HG02973 (cell line): ENCODE measurements at regions not wholly inside any gene's neighbourhood (a gene's known extent, or its start where the extent isn't known, plus 50 kb on each side); places are given as distances from the start of the nearest gene placed in this dataset.
"Not testable (repeated sequence)": the region's sequence is repeated elsewhere in the genome, so short reads cannot be mapped to it uniquely, and the experiment has no call there.

Experiments
- ATAC-seq: cut with Tn5 transposase; IDR thresholded peaks from one replicate; pipeline ENCODE4 v1.9.1; 2021; ENCODE audit warnings: moderate library complexity; ENCODE audit not compliant: unreplicated experiment

DNA sequence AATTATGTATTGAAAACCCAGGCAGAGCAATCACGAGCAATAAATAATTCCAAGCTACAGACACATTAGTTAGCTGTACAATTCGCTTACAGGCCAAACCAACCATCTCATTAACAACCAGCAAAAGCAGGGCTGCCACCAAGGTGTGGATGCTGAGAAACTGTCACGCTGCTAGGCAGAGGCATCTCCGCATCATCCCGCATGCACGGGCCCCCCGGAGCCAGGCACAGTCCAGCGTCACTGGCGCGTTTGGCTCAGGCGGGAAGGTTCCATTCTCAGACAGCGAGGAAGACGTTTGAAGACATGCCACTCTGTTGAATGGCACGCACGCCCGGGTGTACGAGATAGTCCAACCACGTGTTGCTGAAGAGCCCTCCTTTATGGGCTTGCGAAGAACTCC is 184.0 kb downstream of the OLFM1 start:
- no peak for ATAC-seq

DNA sequence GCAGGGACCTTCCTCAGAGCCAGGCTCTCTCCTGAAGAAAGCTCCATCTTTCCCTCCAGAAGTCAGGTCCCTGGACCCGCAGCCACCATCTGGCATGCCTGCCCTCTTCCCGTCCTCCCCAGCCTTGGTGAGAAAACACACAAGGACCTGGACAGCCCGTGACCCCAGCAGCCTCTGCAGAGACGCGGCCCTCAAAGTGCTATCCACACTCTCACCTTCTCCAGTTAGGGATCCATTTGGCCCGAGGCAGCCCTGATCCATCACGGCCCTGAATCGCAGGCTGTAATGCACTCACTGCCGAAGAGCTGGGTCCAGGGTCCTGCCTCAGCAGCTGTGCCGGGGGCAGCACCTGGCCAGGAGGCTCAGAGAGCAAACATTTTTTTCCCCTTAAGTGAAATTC is 185.1 kb downstream of the OLFM1 start:
- no peak for ATAC-seq

DNA sequence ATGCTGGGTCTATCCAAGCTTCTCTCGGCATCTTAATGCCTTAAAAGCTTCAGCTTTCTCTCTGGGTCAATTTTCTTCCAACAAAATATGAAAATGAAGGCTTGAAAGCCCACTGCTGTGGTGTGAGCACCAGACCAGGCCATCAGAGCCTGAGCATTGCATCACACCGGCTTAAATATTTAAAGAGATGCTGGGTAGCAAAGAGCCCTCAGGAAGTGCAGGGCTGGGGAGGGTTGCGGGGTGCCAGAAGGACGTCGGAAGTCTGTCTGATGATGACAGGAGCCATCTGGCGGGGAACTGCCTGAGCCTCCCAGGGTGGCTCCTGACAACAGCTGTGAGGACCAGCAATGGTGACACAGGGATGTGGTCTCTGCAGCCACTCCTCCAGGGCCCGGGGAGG is 185.5 kb downstream of the OLFM1 start:
- ATAC-seq, result no peak

DNA sequence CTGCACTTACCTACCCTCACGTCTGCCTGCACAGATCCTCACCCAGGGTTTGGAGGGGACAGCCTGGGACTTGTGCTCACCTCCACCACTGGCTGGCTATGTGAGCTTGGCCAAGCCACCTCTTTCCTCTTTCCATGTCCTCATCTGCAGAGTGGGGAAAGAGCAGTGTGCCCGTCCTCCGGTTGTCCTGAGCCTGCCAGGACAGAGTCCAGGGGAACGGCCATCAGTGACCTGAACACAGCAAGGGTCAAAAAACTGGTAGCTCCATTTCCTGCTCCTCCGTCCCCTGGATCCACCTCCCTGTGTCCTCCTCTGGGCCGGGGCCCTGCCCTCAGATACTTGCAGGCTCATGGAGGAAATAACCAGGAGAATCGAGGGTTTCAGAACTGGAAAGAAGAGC is 187.7 kb downstream of the OLFM1 start:
- ATAC-seq, result no peak

DNA sequence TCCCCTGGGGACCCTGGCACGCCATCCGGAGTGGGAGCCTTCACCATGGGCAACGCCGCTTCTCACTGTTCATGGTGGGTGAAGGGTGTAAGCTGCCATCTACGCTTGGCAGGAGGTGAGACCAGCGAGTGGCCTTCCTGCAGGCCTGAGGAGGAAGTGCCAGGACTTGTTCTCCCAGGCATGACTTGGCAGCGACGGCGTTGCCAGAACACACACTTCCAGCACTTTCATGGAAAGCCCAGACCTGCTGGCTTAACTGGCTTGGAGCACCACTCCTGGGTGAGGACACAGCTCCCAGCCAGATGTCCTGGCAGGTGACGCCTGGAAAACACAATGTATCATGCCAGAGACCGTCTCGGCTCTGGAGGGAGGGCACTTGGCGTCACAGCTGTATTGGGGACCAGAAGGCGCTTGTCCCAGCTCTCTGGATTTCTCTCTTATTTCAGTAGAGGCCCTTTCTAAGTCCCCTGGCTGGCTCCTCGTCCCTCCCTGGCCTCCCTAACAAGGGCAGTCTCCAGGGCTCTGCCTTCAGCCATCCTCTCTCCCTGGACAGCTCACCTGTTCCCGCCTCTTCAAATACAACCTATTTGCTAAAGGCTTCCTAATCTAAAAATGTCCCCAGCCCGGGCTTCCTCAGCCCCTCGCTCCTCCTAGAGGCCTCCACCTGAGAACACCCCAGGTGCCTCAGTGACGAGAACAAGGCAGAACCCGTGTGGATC is 188.3 kb downstream of the OLFM1 start:
- no peak for ATAC-seq

DNA sequence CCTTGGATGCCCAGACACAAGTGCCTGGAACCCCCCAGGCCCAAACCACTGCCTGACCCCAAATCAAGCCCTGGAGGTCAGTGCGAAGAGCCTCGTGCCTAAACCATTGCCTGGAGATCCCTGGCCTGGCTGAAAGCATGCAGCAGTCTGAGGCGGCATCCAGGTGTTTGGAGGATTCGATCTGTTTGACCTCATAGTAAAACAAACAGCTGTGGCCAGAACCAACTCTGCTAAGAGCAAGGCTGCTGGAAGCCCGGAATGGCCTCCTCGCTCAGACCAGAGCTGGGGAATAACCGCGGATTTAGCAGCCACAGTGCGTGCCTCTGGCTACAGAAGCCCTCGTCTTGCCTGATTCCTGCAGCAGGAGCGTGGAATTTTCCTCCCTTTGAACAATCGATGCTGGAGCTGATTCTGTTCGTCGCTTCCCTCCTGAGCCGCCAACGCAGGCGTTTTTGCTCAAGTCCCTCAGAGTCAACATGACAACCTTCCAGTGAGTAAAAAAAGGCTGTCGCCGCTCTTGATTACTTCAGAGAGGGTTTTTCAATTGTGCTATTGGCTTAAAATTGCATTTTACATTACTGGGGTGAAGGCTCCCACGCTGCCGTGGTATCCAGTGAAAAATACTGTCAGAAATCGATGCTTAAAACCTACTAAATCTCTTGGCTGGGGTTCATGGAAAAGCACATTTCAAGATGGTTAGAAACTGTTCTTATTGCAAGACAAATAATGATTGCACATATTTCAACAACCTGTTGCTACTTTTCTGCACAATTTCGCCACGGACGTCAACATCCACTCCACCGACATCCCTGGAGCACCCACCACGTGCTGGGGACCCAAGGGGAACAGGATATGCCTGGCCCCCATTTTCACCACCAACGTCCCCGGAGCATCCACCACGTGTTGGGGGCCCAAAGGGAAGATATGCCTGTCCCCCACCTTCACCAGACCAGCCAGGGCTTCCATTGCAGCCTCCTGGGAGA is 190.0 kb downstream of the OLFM1 start:
- no peak for ATAC-seq

DNA sequence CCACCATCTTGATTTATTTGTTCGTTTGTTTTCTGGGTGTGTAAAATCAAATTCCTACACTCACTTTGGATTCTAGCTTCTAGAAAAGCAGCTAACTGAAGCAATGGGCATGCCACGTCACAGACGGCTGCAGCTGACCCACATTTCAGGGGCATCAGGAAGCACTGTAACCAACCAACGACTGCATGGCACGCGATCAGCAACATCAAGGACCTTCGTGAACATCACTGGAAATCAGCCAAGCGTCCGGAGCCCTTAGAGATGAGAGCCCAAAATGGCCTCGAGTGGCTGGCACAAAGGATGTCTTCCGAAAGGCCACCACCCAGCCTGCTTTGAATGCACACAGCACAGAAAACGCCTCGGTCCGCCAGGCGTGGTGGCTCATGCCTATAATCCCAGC is 191.1 kb downstream of the OLFM1 start:
- ATAC-seq, result no peak

DNA sequence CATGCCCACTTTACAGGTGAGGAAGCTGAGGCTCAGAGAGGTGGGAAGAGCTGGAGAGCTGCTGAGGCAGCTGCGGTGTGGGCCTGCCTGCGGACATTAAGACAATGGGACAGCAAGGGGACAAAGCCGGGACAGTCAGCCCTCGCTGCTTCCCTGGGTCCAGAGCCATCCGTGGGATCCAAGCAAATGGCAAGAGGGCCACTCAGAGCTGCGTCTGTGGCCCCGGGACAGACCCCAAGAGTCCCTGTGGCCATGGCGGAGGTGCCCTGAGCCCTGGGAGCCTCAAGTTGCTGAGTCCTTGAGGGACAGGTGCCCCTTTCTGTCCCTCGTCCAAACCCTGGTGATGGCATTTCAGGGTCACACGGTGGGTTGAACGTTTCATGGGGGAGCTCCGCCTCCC is 191.9 kb downstream of the OLFM1 start:
- ATAC-seq, result no peak

DNA sequence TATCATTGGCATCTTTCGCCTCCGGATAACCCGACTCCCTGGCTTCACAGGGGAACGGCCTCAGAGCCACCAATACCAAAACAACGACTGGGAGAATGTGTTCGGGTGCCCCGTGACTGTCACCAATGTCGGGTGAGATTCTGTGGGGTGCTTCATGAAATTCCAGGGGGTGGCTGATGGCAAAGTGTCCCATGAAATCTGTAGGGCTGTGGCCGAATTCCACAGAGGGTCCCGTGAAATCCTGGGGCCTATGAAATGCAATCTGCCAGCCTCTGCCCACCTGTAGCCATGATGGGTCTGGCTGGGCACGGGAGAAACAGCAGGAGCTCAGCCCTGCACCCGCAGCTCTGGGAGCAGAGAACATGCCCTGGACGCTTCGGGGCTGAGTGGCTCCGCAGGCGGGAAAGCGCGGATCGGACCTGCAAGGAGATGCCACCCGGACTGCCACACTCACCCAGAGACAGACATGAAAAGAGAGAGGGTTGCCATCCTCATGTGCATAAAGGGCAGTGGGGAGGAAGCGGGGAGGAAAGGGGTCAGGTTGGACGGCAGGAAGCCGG is 192.4 kb downstream of the OLFM1 start:
- ATAC-seq, result no peak

DNA sequence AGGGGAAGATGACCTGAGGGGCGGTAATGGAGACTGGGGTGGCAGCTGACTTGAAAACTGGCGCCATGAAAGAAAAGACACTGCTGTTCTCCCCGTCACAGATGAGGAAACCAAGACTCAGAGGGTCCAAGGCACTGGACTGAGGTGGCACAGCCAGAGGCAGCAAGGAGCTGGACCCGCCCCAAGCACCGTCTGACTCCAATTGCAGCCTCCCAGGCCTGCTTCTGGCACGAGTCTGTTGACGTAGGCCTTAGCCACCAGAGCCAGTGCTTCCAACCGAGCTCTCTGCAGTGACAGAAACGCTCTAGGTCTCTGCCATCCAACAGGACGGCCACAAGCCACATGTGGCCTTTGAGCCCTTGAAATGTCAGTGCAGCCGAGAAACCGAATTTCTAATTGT is 193.2 kb downstream of the OLFM1 start:
- no peak for ATAC-seq

DNA sequence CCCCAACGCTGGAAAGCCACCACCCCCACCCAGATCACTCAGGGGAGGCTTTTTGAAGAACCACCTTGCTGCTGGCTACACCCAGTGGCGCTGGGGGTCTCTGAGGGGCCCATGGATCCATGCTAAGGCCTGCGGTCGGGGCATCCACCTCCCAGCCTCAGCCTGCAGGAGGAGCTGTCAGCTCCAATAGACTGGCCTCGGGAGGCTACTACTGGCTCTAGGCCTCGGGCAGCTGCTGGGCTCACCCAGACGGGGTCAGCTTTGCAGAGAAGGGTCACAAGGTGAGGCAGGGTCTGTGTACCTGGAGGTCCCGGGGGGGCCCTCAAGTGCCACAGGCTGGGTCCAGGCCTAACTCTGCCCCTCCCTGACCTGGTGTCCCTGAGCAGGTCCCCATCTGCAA is 193.7 kb downstream of the OLFM1 start:
- ATAC-seq, result no peak

DNA sequence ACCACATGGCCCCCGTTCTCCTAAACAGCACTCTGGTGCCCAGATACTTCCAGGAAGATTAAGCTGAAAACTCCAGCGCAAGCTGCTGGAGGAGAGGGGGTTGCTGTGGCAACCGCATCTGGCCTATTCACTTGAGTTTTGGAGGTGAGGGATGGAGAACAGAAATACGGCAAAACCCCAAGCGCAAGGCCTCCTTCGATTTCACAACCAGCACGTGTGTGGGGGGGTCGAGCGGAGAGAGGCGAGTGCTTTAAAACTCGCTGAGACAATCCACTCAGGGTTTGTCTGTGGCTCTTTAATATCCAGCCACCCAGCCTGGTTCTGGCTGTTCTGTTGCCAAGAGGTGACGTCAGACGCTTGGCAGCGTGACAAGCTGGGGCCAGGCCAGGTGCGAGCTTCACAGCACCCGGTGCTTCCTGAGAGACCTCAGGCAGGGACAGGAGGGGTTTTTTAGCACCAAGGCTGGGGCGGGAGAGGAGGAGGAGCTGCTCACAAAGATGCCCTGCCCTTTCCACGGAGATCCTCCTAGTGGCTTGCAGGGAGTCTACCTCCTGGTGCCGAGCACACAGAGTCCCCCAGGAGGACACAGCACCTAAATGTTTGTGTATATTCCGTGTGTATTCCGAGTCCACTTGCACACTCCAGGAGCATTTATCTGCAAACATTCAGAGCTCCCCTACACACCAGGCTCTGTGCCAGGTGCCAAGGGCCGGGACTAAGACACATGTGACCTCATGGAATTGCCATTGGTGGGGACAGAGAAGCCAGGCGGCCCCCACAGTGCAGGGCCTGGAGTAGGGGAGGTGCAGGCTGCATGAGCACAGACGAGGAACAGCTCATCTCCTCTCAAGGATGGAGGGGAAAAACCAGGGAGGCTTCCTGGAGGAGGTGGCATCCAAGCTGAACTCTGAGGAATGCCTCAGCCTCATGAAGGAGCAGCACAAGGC is 194.6 kb downstream of the OLFM1 start:
- no peak for ATAC-seq

DNA sequence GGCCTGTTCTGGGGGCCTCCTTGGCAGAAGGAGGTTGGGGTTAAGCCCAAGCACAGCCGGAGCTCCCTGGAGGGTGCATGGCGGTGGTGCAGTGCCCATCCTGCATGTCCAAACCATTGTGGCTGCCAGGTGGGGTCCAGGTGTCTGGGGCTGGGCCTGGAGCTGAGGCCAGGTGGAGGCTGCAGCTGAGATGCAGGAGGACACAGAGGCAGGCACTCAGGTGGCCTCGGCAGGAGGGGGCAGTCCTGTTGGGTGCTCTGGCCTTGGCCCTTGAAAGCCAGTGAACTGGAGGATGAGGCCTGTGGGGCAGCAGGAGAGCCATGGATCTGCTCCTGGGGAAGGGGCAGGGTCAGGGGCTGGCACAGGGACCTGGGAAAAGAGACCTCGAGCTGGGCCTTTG is 195.3 kb downstream of the OLFM1 start:
- no peak for ATAC-seq

DNA sequence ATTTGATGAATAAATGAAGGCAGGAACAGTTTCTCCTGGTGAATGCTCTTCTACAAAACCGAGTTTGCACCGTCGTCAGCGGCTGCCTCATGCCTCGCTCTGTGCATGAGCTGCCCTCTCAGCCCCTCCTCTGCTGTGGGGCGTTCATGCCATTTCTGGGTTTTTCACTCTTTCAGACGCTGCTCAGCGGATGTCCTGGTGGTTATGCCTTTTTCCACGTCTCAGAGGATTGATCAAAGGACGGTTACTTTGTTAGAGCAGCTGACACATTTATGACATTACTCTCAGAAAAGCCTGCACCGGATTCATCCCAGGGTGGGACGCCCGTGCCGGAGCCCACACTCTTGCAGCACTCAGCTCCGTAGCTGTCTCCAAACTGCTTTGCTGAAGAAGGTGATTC is 195.9 kb upstream of the PPP1R26 start:
- ATAC-seq, result no peak

DNA sequence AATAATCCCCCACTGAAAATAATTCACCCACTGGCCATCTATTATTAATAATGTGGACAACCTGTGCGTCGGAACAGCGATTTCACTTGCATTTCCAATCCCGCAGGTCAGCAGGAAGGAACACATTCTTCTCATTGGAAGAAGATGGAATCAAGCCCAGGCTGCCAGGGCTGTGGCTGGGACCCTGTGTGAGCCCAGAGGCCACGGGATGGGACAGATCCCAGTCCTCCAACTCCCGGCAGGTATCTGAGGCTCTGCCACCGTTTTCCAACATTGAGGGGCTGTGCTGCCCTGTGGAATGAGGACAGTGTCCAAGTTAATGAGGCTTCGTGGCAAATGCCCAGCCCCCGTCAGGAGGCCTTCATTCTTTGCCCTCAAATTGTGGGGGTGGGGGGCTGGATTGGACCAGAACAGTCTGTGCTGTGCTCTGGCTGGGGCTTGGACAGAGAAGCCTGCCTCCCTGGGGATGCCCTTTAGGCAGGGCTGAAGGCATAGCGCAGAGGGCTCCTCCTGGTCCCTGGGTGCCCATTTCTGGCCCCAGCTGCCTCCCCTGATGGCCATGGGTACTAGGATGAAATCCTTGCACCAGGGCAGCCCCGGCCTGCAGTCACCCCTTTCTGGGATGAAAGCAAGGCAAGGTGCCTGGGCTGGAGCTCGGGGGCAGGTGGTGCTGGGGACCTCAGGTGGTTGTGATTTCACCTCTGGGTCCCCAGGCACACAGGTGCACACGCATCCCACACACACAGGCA is 195.0 kb upstream of the PPP1R26 start:
- ATAC-seq, result no peak

DNA sequence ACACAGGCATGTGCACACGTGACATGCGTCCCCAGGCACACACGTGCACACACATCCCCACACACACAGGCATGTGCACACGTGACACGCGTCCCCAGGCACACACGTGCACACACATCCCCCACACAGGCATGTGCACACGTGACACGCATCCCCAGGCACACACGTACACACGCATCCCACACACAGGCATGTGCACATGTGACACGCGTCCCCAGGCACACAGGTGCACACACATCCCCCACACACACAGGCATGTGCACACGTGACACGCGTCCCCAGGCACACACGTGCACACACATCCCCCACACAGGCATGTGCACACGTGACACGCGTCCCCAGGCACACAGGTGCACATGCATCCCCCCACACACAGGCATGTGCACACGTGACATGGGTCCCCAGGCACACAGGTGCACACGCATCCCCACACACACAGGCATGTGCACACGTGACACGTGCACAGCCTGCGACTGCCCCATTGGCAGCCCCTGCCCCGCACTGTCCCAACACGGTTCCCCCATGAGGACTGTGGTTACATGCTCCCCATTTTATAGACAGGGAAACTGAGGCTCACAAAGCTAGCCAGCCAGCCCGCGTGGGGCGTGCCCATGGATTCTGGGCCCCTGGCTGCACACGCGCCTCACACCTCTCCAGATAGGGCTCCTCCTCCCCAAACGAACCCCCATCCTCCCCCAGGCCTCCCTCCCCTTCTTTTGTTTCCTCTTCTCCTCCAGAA is 193.2 kb upstream of the PPP1R26 start:
- not testable (repeated sequence) for ATAC-seq

DNA sequence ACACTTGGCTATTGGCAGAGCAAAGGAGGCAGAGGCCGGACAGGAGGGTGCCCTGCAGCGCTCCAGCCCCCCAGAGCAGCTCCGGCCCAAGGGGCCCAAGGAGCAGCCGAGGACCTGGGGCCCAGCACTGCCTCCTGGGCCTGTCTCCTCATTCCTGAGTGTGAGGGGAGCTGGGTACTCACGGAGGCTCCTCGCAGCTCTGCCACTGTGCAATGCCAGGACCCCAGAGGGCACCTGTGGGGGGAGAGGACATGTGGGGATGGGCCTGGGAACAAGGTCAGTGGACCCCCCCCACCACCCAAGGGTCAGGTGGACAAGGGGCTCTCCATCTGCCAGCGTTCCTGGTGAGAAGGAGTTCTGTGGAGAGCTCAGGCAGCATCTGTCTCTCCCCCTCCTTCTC is 192.6 kb upstream of the PPP1R26 start:
- ATAC-seq, result no peak

DNA sequence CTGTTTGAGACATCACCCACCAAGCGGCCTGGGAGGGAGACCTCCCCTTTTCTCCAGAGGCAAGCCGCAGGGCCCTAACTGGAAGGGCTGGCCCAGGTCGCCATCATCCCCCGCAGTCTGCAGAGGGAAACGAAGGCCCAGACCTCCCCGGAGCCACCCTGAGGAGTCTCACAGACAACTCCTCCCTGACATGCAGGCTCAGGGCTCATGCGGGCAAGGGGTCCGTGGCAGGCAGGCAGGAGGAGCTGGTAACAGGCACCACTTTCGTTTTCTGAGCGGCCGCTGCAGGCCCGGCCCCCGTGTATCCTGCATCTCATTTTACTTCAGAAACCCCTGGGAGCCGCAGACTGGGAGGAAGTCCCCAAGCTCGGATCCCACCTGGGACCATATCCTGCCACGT is 192.0 kb upstream of the PPP1R26 start:
- ATAC-seq, result no peak

DNA sequence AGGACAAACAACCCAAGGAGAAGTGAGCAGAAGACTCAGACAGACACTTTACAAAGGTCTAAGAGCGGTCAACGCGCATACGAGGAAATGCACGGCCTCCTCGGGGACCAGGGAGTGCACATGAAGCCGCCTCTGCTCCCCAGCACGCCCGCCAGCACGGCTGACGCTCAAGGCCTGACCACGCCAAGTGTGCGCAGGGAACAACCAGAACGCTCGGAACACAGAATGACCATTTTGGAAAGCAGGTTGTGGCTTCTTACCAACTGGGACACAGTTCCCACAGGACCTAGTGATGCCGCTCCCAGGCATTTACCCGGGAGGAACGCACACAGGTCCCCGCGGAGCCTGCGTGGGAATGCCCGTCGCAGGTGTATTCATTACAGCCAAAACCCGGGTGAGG is 191.5 kb upstream of the PPP1R26 start:
- ATAC-seq, result no peak
